HEK293T (cell line): ENCODE measurements at regions not wholly inside any gene's neighbourhood (a gene's known extent, or its start where the extent isn't known, plus 50 kb on each side); places are given as distances from the start of the nearest gene placed in this dataset.

Experiments
- ARNT ChIP-seq: fragments of 450-650 bp; IDR thresholded peaks from 2 replicates; pipeline ENCODE4 v1.6.1; 2017; ENCODE audit warnings: mild to moderate bottlenecking
- BHLHE40 ChIP-seq: fragments of 450-650 bp; IDR thresholded peaks from 2 replicates; pipeline ENCODE4 v1.6.1; 2016; ENCODE audit warnings: mild to moderate bottlenecking, moderate library complexity, borderline replicate concordance
- CTBP1 ChIP-seq: fragments of 450-650 bp; IDR thresholded peaks from 2 replicates; pipeline ENCODE4 v1.6.1; 2016; ENCODE audit warnings: borderline replicate concordance
- ELF4 ChIP-seq: fragments of 450-650 bp; IDR thresholded peaks from 2 replicates; pipeline ENCODE4 v1.6.1; 2017; ENCODE audit warnings: antibody characterized with exemption
- FOXA1 ChIP-seq: fragments of 450-650 bp; IDR thresholded peaks from 2 replicates; pipeline ENCODE4 v1.6.1; 2016; ENCODE audit warnings: mild to moderate bottlenecking
- FOXK2 ChIP-seq: fragments of 450-650 bp; IDR thresholded peaks from 2 replicates; pipeline ENCODE4 v1.6.1; 2016; ENCODE audit warnings: mild to moderate bottlenecking
- FOXM1 ChIP-seq: fragments of 450-650 bp; IDR thresholded peaks from 2 replicates; pipeline ENCODE4 v1.6.1; 2017; ENCODE audit warnings: mild to moderate bottlenecking, borderline replicate concordance
- HDGF ChIP-seq: fragments of 450-650 bp; IDR thresholded peaks from 2 replicates; pipeline ENCODE4 v1.6.1; 2017; ENCODE audit warnings: antibody characterized with exemption, borderline replicate concordance
- NFRKB ChIP-seq: fragments of 450-650 bp; IDR thresholded peaks from 2 replicates; pipeline ENCODE4 v1.6.1; 2016; ENCODE audit warnings: mild to moderate bottlenecking, moderate library complexity
- SP1 ChIP-seq: fragments of 450-650 bp; IDR thresholded peaks from 2 replicates; pipeline ENCODE4 v1.6.1; 2017
- SUZ12 ChIP-seq: fragments of 450-650 bp; IDR thresholded peaks from 2 replicates; pipeline ENCODE4 v1.6.1; 2016; ENCODE audit warnings: mild to moderate bottlenecking
- TARDBP ChIP-seq: fragments of 450-650 bp; IDR thresholded peaks from 2 replicates; pipeline ENCODE4 v1.6.1; 2016
- ZNF384 ChIP-seq: fragments of 450-650 bp; IDR thresholded peaks from 2 replicates; pipeline ENCODE4 v1.6.1; 2016
- TF ChIP-seq, protein P1 (sequence below): fragments of 450-650 bp; IDR thresholded peaks from 2 replicates; pipeline ENCODE4 v1.6.1; 2016

DNA sequence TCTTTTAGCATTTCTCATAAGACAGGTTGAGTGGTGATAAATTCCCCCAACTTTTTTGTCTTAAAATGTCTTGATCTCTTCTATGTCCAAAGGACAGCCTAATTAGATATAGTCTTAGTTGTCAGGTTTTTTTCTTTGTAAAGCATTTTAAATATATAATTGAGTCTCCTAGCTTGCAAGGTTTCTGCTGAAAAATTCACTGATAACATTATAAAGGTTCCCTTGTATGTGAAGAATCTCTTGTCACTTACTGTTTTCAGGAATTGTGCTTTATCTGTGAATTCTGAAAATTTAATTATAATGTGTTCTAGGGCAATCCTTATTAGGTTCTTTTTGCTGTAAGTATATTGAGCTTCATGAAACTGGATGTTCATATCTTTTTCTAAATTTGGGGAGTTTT lies 96.8 kb upstream of the ZNF92 start:
- TF ChIP-seq CTBP1 (no peak), FOXK2 (no peak), HDGF (no peak), BHLHE40 (no peak), FOXM1 (no peak), NFRKB (no peak), SP1 (no peak), SUZ12 (no peak), ZNF384 (no peak), ARNT (no peak), TARDBP (no peak), FOXA1 (no peak), ELF4 (no peak)
- TF ChIP-seq, protein P1, sequence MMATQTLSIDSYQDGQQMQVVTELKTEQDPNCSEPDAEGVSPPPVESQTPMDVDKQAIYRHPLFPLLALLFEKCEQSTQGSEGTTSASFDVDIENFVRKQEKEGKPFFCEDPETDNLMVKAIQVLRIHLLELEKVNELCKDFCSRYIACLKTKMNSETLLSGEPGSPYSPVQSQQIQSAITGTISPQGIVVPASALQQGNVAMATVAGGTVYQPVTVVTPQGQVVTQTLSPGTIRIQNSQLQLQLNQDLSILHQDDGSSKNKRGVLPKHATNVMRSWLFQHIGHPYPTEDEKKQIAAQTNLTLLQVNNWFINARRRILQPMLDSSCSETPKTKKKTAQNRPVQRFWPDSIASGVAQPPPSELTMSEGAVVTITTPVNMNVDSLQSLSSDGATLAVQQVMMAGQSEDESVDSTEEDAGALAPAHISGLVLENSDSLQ, result no peak
